ES-I3 (cell line): ENCODE measurements at regions not wholly inside any gene's neighbourhood (a gene's known extent, or its start where the extent isn't known, plus 50 kb on each side); places are given as distances from the start of the nearest gene placed in this dataset.
"Not testable (repeated sequence)": the region's sequence is repeated elsewhere in the genome, so short reads cannot be mapped to it uniquely, and the experiment has no call there.

Experiments
- H3K36me3 ChIP-seq: 2 replicates; pipeline ENCODE4 v1.6.1; 2013; ENCODE audit warnings: mild to moderate bottlenecking, low read length, control low read depth, moderate library complexity; ENCODE audit not compliant: insufficient read depth
- H3K4me1 ChIP-seq: 2 replicates; pipeline ENCODE4 v1.6.1; 2013; ENCODE audit warnings: mild to moderate bottlenecking, control low read depth, low read length; ENCODE audit not compliant: insufficient read depth
- H3K9ac ChIP-seq: 2 replicates; pipeline ENCODE4 v1.6.1; 2013; ENCODE audit warnings: low read depth, mild to moderate bottlenecking, low read length, moderate library complexity
- H3K9me3 ChIP-seq: 2 replicates; pipeline ENCODE4 v1.6.1; 2013; ENCODE audit warnings: mild to moderate bottlenecking, low read length, moderate library complexity; ENCODE audit not compliant: control insufficient read depth, insufficient read depth

GRCh38 chr15:81825136-81825535, 220.7 kb downstream of the MEX3B start:
- no peaks in the 10 kb centered on the region for H3K9me3 ChIP-seq
- no peaks in the 10 kb centered on the region for H3K4me1 ChIP-seq
- H3K36me3 ChIP-seq = no peaks in the 10 kb centered on the region
- H3K9ac ChIP-seq = no peak overlapping the region

GRCh38 chr15:81822587-81822986, 223.2 kb downstream of the MEX3B start:
- H3K9me3 ChIP-seq, H3K9ac ChIP-seq, H3K4me1 ChIP-seq, H3K36me3 ChIP-seq: not testable (repeated sequence)

DNA sequence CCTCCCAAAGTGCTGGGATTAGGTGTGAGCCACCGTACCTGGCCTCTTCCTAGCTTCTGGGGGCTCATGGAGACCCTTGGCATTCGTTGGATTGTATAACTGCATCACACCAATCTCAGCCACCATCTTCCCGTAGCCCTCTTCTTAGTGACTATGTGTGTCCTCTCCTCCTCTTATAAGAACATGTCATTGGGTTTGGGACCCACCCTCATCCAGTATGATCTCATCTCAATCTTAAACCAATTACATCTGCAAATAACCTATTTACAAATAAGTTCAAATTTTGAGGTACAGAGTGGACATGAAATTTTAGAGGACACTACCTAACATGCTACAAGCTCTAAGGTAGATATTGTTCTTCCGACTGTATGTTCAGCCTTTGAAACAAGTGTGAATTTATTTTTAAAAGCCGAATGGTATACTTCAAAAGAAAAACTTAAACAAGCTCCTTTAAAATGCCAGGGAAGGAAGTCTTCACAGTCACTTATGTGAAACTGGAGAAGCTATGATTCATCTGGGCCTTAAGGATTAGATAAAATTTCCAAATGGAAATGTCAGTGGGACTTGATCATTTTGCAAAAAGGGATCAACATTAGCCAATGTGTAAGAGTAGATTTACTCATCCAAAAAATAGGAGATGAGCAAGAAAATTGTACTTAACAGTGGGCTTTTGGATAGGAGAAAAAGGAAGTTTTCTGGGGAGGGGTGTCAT, 225.7 kb downstream of the MEX3B start:
- no peak overlapping the region for H3K9ac ChIP-seq
- H3K36me3 ChIP-seq = no peaks in the 10 kb centered on the region
- H3K9me3 ChIP-seq = no peaks in the 10 kb centered on the region
- H3K4me1 ChIP-seq = no peaks in the 10 kb centered on the region

DNA sequence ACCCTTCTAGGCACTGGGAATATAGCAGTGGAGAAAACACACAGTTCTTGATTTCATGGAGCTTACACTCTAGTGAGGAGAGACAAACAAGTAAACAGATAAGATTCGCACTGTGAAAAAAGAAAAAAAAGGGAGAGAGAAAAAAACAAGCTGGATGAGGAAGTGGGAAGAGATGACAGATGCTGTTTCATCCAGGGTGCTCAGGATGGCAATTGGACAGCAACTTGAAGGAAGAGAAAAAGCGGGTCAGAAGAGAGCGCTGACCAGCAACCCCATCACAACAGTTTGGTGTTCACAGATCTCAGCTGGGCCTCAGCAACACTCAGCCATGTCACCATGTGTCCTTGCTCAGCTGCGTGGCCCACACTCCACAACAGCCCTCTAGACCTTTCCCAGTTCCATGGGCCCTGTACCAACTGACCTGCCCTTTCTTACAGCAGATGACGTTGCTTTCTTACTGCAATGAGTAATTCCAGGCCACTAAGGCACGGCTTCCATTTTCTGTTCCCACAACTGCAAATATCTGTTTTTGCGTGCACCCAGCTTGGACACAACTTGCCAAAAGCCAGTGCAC, 230.8 kb downstream of the MEX3B start:
- no peak overlapping the region for H3K9ac ChIP-seq
- no peaks in the 10 kb centered on the region for H3K4me1 ChIP-seq
- no peaks in the 10 kb centered on the region for H3K9me3 ChIP-seq
- H3K36me3 ChIP-seq = no peaks in the 10 kb centered on the region

GRCh38 chr15:81813215-81813614, 232.6 kb downstream of the MEX3B start:
- Histone ChIP-seq H3K4me1 (peaks cover 3% of the 10 kb centered on the region; the same call in 1 of the 2 replicates), H3K9ac (no peak overlapping the region), H3K9me3 (no peaks in the 10 kb centered on the region), H3K36me3 (no peaks in the 10 kb centered on the region)

DNA sequence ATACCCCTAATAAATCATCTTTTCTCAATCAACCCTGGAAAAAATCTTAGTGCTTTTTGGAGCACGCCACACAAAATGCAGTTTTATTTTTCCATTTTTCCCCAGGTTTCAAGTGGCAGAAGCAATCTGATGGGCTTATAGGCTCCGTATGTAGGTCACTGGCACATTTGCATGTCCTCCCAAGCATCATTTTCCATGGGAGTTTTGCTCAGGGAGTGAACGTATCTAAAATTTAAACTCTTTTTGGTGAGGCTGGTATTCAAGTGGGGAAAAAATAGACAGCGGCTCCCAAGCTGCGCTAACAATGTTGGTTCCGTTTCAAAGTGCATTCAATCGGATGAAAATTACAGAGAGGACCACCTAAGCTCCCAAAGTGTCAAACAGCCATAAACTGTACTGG, 233.4 kb downstream of the MEX3B start:
- Histone ChIP-seq H3K36me3 (no peaks in the 10 kb centered on the region), H3K9ac (no peak overlapping the region), H3K4me1 (peaks cover 3% of the 10 kb centered on the region; the same call in 1 of the 2 replicates), H3K9me3 (no peaks in the 10 kb centered on the region)

- H3K4me1 ChIP-seq = peaks cover 3% of the 10 kb centered on the region; the same call in 1 of the 2 replicates
- no peaks in the 10 kb centered on the region for H3K36me3 ChIP-seq
- no peaks in the 10 kb centered on the region for H3K9me3 ChIP-seq
- no peak overlapping the region for H3K9ac ChIP-seq
Observed at GRCh38 chr15:81811736-81812135, 234.1 kb downstream of the MEX3B start.

DNA sequence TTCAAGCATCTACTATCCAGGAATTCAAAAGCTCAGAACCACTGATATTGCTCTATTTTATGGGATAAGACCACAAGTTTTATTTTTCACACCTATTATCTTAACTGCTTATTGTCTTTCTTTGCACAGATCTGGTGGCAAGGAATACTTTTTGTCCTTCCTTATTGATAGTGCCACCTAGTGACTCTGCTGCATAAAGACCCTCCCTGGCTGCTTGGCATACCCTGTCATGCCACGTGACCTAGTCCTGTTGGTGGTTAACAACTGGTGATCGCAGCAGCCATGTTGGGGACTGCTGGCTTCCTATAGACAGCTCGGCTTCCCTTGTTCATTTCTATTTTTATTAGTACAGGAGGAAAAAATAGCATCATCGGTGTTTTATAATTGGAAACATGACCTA, 236.3 kb downstream of the MEX3B start:
- H3K9ac ChIP-seq = no peak overlapping the region
- H3K9me3 ChIP-seq = no peaks in the 10 kb centered on the region; the same call in 1 of the 2 replicates
- peaks cover 3% of the 10 kb centered on the region; the same call in 1 of the 2 replicates for H3K4me1 ChIP-seq
- no peaks in the 10 kb centered on the region for H3K36me3 ChIP-seq

DNA sequence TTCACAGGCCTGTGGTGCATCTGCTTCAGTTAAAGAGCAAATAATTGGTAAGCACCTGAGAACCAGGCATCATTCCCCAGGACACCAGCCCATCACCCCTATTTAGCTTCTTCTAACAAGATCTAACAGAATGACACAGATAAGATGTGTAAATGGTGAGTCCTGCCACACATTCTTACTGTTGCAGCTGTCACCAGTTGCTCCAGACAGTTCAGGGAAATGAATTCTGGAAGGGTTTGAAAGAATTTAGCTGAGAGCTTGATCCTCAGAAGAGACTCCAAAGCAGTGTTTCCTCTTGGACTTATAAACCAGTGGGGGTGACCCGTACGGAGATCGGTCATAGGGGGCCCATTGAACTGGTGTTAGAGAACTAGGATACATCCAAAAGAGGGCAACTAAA, 238.0 kb downstream of the MEX3B start:
- H3K4me1 ChIP-seq = peaks cover 3% of the 10 kb centered on the region; the same call in 1 of the 2 replicates
- no peaks in the 10 kb centered on the region; the same call in 1 of the 2 replicates for H3K9me3 ChIP-seq
- H3K9ac ChIP-seq = no peak overlapping the region
- no peaks in the 10 kb centered on the region for H3K36me3 ChIP-seq

DNA sequence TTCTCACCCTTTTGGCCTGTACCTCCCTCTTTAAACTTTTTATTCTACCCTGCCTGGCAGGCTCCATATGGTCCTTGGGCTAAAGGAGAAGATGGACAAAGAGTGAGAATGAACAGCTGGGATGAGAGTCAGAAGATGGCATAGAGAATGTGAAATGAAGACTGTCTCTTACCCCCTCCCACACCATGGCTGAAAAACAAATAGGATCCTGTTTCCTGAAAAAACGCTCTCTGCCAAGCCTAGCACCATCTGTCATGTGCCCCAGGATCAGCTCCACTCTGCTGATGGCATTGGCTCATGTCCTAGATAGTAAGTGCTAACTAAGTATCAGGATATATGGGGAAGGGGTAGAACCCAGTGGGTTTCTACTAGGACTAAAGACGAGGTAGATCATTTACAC, 238.6 kb downstream of the MEX3B start:
- H3K36me3 ChIP-seq = no peaks in the 10 kb centered on the region
- H3K4me1 ChIP-seq = peaks cover 3% of the 10 kb centered on the region; the same call in 1 of the 2 replicates
- no peak overlapping the region for H3K9ac ChIP-seq

GRCh38 chr15:81795899-81796298, 249.9 kb downstream of the MEX3B start:
- Histone ChIP-seq H3K4me1 (peaks cover 17% of the 10 kb centered on the region; the same call in 1 of the 2 replicates), H3K9me3 (no peaks in the 10 kb centered on the region), H3K36me3 (no peaks in the 10 kb centered on the region; the same call in 1 of the 2 replicates), H3K9ac (no peak overlapping the region)

More for the DNA sequence above, 238.6 kb downstream of the MEX3B start:
- no peaks in the 10 kb centered on the region; the same call in 1 of the 2 replicates for H3K9me3 ChIP-seq

GRCh38 chr15:81792646-81793045, 253.2 kb downstream of the MEX3B start:
- no peaks in the 10 kb centered on the region; the same call in 1 of the 2 replicates for H3K36me3 ChIP-seq
- peaks cover 22% of the 10 kb centered on the region; the same call in 1 of the 2 replicates for H3K4me1 ChIP-seq
- H3K9ac ChIP-seq = no peak overlapping the region
- no peaks in the 10 kb centered on the region for H3K9me3 ChIP-seq

GRCh38 chr15:81791322-81791721, 254.5 kb downstream of the MEX3B start:
- not testable (repeated sequence) for H3K9me3 ChIP-seq, H3K9ac ChIP-seq, H3K36me3 ChIP-seq
- peaks cover 22% of the 10 kb centered on the region; the same call in 1 of the 2 replicates for H3K4me1 ChIP-seq

DNA sequence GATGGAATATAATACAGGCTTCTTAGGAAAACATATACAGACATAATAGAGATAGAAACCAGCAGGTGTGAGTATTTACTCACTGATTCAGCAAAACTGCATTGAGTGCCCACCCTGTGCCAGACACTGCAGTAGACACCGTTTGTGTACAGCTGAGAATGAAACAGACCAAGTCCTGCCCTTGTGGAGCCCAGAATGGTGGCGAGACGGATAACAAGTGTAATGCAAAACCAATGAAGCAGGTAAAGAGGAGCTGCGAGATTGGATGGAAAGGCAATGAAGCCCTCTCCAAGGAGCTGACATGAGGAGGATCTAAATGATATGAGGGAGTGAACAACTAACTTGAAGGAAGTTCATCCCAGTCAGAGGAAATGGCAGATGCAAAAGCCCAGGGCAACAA, 256.4 kb downstream of the MEX3B start:
- Histone ChIP-seq H3K4me1 (peaks cover 17% of the 10 kb centered on the region; the same call in 1 of the 2 replicates), H3K9me3 (no peaks in the 10 kb centered on the region), H3K9ac (no peak overlapping the region), H3K36me3 (no peaks in the 10 kb centered on the region; the same call in 1 of the 2 replicates)

GRCh38 chr15:81786776-81787175, 259.0 kb downstream of the MEX3B start:
- H3K9me3 ChIP-seq = no peaks in the 10 kb centered on the region
- peaks cover 4% of the 10 kb centered on the region; the same call in 1 of the 2 replicates for H3K36me3 ChIP-seq
- 0 out of 2 replicates have a peak, but pooled peaks cover 5% of the 10 kb centered on the region for H3K4me1 ChIP-seq
- H3K9ac ChIP-seq = no peak overlapping the region
